Skeletal muscle tissue (tissue), 3 donors: ENCODE measurements at regions not wholly inside any gene's neighbourhood (a gene's known extent, or its start where the extent isn't known, plus 50 kb on each side); places are given as distances from the start of the nearest gene placed in this dataset.
"Not testable (repeated sequence)": the region's sequence is repeated elsewhere in the genome, so short reads cannot be mapped to it uniquely, and the experiment has no call there.

Experiments used
- H3K27ac ChIP-seq: one replicate; pipeline ENCODE4 v1.7.0; 2013; ENCODE audit warnings: mild to moderate bottlenecking, low read depth, low read length, inconsistent platforms
- H3K27me3 ChIP-seq, 3 donors: one replicate each; pipeline ENCODE4 v1.7.0; 2013; ENCODE audit warnings: low read length in 3 of 3; ENCODE audit not compliant: control insufficient read depth in 3 of 3, insufficient read depth in 3 of 3
- H3K36me3 ChIP-seq, 3 donors: one replicate each; pipeline ENCODE4 v1.7.0; 2013; ENCODE audit warnings: low read length in 3 of 3; ENCODE audit not compliant: control insufficient read depth in 3 of 3, insufficient read depth in 3 of 3
- H3K4me1 ChIP-seq, 3 donors: one replicate each; pipeline ENCODE4 v1.7.0; 2013; ENCODE audit warnings: low read length in 3 of 3, mild to moderate bottlenecking in 3 of 3; ENCODE audit not compliant: control insufficient read depth in 3 of 3, insufficient read depth in 3 of 3
- H3K4me3 ChIP-seq, 3 donors: one replicate each; pipeline ENCODE4 v1.7.0; 2013; ENCODE audit warnings: low read length in 3 of 3
- H3K9ac ChIP-seq, 3 donors: one replicate each; pipeline ENCODE4 v1.7.0; 2013; ENCODE audit warnings: low read length in 3 of 3, mild to moderate bottlenecking in 3 of 3, moderate library complexity in 2 of 3, low read depth in 1 of 3
- H3K9me3 ChIP-seq, 3 donors: one replicate each; pipeline ENCODE4 v1.7.0; 2013; ENCODE audit warnings: low read length in 3 of 3; ENCODE audit not compliant: control insufficient read depth in 3 of 3
- donor health status: Osteomylitis.

DNA sequence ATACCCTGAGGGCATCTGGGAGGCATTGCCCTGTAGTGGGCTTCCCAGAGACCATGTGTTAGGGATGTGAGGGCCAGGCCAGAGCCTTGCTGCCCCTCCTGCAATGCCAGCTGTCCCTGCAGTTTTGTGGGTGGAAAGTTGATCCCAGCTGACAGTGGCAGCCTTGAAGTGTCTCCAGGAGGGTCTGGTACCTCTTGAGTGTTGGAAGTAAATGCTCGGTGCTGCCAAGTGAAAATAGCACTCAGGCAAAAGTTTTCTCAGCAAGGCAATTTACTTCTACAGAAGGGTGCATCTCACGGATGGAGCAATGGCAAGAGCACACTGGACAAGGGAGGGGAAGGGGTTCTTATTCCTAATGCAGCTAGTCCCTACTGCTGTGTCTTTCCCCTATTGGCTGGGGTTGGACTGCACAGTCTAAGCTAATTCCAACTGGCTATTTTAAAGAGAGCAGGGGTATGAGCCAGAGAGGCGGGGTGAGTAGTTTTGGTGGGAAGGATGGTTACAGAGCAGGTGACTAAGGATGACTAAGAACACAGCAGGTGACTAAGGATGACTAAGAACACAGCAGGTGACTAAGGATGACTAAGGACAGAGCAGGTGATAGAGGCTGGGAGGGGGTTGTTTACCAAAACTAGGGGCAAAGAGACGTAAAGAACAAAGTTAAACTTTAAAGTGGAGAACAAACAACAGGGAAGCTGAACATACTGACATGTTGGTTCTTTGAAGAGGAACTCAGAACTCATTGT, 146.0 kb upstream of the PZP start:
- not testable (repeated sequence) for H3K9me3 ChIP-seq, H3K9ac ChIP-seq, H3K36me3 ChIP-seq

DNA sequence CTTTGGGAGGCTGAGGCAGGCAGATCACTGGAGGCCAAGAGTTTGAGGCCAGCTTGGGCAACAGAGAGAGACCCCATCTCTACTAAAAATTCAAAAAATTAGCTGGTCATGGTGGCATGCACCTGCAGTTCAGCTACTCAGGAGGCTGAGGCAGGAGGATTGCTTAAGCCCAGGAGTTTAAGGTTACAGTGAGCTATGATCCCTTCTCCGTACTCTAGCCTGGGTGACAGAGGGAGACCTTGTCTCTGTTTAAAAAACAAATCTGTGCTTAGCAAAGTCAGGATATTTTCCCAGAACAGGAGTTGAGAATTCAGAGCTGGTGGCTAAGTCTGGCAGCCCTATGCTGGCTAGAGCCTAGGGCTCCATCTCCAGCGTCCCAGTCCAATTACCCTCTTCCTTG, 142.9 kb upstream of the PZP start:
- Histone ChIP-seq H3K27ac (no peak overlapping the region), H3K4me3 (no peak overlapping the region), H3K27me3 (no peaks in the 10 kb centered on the region), H3K4me1 (no peaks in the 10 kb centered on the region), H3K9me3 (peaks cover 0 to 6% (median 4%) of the 10 kb centered on the region in 3 donors), H3K9ac (no peak overlapping the region), H3K36me3 (no peaks in the 10 kb centered on the region)

More for the DNA sequence above, 146.0 kb upstream of the PZP start:
- not testable (repeated sequence) for H3K4me3 ChIP-seq, H3K27ac ChIP-seq, H3K4me1 ChIP-seq, H3K27me3 ChIP-seq

DNA sequence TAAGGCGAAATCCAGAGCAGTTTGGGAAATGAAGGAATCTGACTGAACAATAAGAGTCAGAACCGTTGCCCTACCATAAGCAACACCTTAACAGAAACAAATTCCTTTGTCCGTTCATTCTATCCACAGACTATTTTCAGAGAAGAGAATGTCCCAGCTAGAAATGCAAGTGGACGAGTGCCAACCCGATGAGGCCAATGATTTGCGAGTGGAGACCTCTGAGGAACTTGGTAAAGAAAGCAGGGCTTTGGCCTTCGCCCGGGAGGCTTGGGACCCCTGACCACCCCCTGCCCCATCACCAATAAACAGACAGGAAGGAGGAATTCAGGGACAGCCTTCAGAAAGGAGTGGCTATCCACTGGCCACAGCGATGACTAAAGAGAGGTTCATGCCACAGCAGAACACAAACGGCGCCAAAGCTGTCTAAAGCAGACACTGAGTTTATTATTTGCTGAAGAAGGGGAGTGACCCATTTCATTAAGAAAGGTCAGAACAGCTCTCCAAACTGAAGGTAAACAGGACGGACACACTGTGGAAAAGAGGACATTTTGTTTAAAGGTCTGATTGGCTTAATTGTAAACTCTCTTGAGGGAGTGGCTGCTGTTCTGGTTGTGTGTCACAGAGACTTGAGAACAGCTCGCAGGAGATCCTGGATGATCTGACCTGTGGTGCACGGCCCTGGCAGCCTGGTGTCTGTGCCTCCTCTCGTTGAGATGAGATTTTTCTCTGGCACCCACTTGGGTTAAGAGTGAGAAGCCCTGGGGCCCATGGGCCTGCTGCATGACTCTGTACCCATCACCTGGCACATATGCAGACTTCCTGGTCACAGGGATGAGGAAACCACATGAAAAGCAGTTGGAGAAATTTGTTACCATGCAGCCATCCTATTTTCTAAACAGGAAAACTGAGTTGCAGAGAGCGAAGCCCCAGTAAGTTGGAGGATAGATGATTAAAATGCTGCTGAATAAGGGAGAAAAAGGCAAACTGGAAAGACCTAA, 142.0 kb upstream of the PZP start:
- no peak overlapping the region for H3K4me3 ChIP-seq
- H3K27me3 ChIP-seq = no peaks in the 10 kb centered on the region
- peaks cover 0 to 6% (median 4%) of the 10 kb centered on the region in 3 donors for H3K9me3 ChIP-seq
- H3K27ac ChIP-seq = no peak overlapping the region
- no peaks in the 10 kb centered on the region for H3K4me1 ChIP-seq
- H3K36me3 ChIP-seq = no peaks in the 10 kb centered on the region
- no peak overlapping the region for H3K9ac ChIP-seq

DNA sequence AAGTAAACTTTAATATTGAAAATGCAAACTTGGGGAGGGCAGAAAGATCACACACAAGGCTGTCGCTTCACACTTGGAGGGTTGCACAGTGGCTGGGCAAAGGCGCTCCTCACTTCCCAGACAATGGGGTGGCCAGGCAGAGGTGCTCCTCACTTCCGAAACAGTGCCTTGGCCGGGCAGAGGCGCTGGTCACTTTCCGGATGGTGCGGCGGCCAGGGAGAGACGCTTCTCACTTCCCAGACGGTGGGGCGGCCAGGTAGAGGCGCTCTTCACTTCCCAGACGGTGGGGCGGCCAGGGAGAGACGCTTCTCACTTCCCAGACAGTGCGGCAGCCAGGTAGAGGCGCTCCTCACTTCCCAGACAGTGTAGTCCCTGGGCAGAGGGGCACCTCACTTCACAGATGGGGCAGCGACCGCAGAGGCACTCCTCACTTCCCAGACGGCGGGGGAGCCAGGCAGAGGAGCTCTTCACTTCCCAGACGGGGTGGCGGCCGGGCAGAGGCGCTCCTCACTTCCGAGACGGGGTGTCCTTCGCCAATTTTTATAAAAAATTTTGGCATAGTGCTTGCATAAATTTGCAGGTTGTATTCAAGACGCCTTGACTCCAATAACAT, 140.8 kb upstream of the PZP start:
- Histone ChIP-seq H3K4me1 (no peaks in the 10 kb centered on the region), H3K27ac (no peak overlapping the region), H3K27me3 (no peaks in the 10 kb centered on the region), H3K9ac (no peak overlapping the region), H3K9me3 (peaks cover 0 to 6% (median 4%) of the 10 kb centered on the region in 3 donors), H3K4me3 (no peak overlapping the region), H3K36me3 (no peaks in the 10 kb centered on the region)

DNA sequence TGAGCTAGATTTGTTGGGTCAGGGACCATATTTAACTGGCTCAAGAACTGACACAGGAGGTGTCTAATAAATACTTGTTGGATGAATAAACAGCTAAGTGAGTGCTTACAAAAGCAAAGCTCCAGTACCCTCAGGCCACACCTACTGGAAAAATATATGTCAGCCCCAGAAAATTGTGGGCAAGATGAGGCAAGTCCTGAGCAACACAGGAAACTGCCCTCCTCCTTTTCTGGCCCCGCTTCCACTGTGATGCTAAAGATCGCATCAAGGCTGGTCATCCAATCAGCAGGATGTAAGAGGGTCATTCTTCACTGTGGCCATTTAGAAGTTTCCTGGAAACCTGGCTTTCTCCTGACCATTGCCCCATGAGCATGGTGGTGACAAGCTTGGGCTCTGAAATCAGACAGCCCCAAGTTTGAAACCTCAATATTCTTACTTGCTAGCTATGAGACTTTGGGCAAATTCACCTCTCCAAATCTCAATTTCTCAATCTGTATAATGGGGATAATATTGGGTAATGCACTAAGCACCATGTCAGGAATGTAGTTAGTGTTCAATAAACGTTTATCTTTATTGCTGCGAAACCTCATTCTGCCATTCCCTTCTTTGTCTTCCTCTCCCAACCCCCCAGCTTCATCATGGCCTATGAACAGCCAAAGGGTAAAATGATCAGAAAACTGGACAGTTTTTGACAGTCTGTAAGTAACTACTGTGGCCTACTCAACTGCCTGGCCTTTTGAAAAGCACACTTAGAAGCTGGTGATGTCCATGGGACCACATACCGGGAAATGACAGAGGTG, 139.3 kb upstream of the PZP start:
- Histone ChIP-seq H3K4me1 (no peaks in the 10 kb centered on the region), H3K9ac (no peak overlapping the region), H3K27ac (no peak overlapping the region), H3K27me3 (no peaks in the 10 kb centered on the region), H3K36me3 (no peaks in the 10 kb centered on the region), H3K4me3 (no peak overlapping the region), H3K9me3 (no peaks in the 10 kb centered on the region)

DNA sequence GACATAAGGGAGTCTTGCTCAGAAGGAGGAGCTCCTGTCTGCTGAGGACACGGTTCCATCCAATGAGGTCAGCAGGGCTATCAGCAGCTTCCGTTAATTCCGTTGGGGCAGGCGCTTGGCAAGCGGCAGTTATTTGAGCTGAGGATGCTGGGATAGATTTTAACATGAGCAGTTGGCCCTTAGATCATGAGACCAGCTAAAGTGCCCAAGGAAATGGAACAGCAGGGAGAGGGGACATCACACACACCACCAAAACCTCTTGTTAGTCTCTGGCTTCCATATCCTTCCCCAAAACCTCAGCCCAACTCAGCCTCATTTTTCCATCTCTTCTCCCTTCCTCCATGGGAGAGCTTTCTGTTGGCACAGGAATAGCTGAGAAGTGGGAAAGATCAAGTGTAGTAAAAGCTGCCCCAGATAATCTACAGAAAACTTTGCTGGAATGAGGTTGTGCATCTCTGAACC, 138.7 kb upstream of the PZP start:
- no peak overlapping the region for H3K4me3 ChIP-seq
- H3K27ac ChIP-seq = no peak overlapping the region
- H3K9ac ChIP-seq = no peak overlapping the region
- no peaks in the 10 kb centered on the region for H3K27me3 ChIP-seq
- no peaks in the 10 kb centered on the region for H3K9me3 ChIP-seq
- no peaks in the 10 kb centered on the region for H3K36me3 ChIP-seq
- no peaks in the 10 kb centered on the region for H3K4me1 ChIP-seq

DNA sequence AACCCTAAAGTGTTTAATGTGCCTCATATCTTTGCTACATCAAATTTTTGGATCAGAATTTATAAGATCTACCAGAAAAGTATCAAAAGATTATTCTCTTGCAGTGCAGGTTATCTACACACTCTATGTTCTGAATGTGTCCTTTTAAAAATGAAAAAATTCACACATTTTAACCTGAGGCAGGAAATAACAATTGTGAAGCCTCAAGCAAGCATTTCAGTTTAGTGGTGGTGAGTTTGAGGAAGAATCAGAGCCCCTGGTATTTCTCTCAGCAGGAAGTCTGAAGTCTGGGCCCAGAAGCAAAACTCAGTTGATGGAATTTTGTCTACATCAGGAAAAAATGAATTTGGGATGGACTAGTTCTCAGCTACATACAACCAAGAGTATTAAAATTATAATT, 137.0 kb upstream of the PZP start:
- Histone ChIP-seq H3K4me1 (no peaks in the 10 kb centered on the region), H3K4me3 (no peak overlapping the region), H3K27ac (no peak overlapping the region), H3K9me3 (no peaks in the 10 kb centered on the region), H3K9ac (no peak overlapping the region), H3K36me3 (no peaks in the 10 kb centered on the region), H3K27me3 (no peaks in the 10 kb centered on the region)

DNA sequence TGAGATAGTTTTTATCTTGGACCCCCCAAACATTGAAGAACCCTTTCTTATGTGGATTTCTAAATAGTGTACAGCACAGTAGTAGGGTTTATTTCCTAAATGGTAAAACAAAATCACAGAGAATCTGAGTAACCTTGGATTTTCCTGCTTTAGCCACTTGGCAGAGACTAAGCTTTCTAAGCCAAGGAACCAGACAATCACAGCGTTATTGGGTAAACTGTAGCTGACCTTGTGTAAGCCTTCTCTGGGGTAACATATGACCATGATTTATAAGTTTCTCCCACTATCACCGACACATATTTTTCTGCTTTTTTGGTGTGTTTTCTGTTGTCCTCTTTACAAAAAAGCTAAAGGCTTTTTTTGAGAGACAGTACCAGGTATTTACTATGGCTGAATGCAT, 136.3 kb upstream of the PZP start:
- Histone ChIP-seq H3K9me3 (no peaks in the 10 kb centered on the region), H3K9ac (no peak overlapping the region), H3K36me3 (no peaks in the 10 kb centered on the region), H3K27me3 (no peaks in the 10 kb centered on the region), H3K4me1 (no peaks in the 10 kb centered on the region), H3K4me3 (no peak overlapping the region), H3K27ac (no peak overlapping the region)

DNA sequence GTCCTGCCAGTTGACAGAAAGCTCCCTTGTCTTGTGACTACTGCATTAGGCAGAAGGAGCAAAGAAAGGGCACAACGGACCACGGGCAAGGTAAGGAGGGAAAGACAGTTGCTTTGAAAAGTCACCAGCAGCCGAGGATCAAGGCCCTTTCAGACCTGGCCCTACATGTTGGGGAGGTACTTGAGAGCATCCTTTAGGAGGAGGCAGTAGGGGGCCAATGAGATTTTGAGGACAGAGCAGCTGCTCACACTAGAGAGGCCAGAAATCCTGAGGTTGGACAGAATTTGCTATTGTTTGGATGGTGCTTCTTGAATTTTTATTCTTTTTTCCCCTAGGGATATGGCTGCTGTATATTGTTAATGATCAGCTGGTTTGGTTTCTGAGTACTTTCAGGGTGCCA, 135.5 kb upstream of the PZP start:
- no peaks in the 10 kb centered on the region for H3K9me3 ChIP-seq
- no peaks in the 10 kb centered on the region for H3K36me3 ChIP-seq
- H3K4me3 ChIP-seq = no peak overlapping the region
- no peaks in the 10 kb centered on the region for H3K27me3 ChIP-seq
- H3K4me1 ChIP-seq = no peaks in the 10 kb centered on the region
- no peak overlapping the region for H3K27ac ChIP-seq
- no peak overlapping the region for H3K9ac ChIP-seq
